ENCODE measurements at regions not wholly inside any gene's neighbourhood (a gene's known extent, or its start where the extent isn't known, plus 50 kb on each side); places are given as distances from the start of the nearest gene placed in this dataset.
A peak's percentile ranks its signal among the peaks of the same experiment; 100 is the strongest.
"Not testable (repeated sequence)": the region's sequence is repeated elsewhere in the genome, so short reads cannot be mapped to it uniquely, and the experiment has no call there.

DNA sequence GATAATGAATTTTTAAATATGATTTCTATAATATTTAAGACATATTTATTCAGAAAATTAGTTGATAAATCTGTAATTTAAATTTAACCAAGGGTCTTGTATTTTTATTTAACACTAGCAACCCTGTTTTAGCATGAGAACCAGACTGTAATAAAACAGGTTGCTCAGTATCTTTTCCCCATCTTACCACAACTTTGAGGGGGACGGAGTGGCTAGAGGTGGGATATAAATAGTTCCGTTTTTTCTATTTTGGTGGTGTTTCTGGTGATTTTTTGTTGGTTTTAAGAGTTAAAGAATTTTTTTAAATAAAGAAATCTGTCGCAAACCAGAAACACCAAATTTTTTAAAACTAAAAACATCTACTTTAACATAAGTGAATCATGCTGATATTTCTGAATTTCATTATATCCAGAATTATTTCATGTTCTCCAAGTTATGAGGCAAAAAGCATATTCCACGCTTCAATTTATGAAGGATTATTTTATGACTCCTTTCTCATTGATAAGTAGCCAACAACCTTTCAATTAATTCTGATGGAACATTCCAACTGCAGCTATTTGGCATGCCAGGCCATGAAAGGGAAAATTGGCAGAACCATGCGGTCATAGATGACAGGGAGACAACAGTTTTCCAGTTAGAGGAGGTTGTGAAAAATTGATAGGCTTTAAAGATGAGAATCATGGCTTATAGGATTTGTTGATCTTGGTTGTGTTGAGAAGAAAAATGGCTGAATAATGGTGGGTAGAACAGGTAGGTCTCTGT is 151.9 kb upstream of the CARMIL1 start:
- DNase-seq, result no peak

DNA sequence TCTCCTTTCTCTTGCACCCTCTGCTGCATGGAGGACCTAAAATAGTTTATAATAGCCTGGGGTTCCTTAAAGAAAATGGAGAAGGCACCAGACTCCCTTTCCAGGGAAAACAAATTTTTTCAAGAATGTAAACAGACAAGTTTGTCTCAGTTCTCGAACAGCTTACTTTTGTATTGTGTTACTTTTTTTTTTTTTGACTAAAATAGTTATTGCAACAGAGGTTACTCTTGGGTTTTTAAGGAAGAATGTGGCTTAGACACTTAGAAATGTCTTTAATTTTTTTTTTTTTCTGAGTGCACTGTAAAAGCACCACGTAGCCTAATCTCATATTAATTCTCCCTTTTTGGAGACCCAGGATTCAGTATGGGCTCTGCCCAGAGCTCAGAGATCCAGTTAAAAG is 148.7 kb upstream of the CARMIL1 start:
- DNase-seq, result no peak

- DNase-seq, result no peak
Observed at GRCh38 chr6:25132934-25133333, 146.2 kb upstream of the CARMIL1 start.

DNA sequence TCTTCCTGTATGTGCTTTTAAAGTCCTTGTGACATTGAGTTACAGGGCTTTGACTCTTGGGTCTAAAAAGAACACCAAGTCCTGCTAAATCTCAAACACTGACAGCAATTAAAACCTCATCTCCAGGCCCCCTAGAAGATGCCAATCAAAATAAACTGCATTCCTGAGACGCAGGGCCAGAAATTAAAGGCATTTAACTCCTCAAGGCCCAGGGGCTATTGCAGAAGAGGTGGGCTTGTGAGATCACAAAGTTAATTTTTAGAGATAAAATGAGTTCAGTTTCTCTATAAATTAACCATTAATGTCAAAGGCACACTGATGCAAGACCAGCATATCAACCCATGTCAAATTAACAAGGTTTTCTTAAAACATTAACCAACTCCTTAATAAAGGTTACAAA is 145.6 kb upstream of the CARMIL1 start:
- no peak for DNase-seq

- DNase-seq, result no peak
Observed at GRCh38 chr6:25136854-25137253, 142.3 kb upstream of the CARMIL1 start.

DNA sequence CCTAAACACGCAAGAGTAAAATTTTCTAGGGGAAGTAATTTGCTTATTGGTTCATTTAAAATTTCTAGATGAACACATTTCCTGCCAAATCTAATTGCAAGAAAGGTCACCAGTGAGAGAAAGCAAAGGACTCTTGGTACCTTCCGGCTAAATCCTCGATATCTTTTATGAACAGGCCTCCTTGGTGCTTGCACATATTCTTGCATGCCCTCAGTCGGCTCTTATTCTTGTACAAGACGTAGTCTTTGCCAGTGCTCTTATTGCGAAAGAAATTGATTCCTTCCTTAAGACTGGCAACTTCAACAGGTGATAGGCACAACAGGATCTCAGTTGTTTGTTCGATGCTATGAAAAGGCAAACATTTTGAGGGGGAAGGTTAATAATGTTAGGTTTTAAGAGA is 141.7 kb upstream of the CARMIL1 start:
- no peak for DNase-seq

DNA sequence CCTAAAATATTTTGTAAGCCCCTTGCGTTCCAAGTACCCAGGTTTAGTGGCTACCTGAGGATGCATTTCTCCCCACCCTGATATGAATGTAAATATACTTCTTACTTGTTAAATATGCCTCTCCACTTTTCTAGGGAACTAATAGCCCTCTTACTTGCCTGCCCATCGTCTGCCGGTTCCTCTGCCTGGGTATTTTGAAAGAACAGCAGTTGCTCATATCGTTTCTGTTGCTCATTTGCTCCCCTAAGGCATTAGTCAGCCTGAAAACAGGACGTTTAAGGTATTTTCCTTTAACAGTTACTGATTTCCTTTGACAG is 141.3 kb upstream of the CARMIL1 start:
- peak; percentile 60 for DNase-seq

- peak; percentile 59 for DNase-seq
Observed at GRCh38 chr6:25138233-25138933, 140.8 kb upstream of the CARMIL1 start.

DNA sequence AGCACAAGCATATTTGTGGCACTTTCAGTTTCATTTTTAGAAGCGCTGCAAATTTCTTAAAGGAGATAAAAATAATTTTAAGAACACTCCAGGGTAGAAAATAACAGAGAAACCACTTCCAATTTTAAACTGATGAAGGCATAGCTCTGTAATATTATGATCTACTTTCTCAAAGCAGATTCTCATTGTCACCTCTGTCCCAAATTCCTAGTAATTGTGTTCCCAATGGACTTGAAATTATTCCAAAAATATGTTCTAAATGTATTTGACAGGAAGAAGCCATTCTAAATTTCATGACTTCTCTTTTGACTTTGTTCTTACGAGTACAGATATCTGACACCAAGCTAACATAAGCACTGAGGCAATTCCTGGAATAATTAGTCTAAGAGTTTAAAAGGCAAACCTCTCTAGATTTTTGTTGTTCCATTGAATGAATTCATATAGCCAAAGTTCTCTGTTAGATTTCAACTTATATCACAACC is 140.2 kb upstream of the CARMIL1 start:
- DNase-seq, result no peak

GRCh38 chr6:25139608-25140007 is 139.6 kb upstream of the CARMIL1 start:
- not testable (repeated sequence) for DNase-seq

GRCh38 chr6:25142506-25142905 is 136.7 kb upstream of the CARMIL1 start:
- no peak for DNase-seq

- no peak for DNase-seq
Observed at GRCh38 chr6:25144919-25145318, 134.3 kb upstream of the CARMIL1 start.

- DNase-seq, result no peak
Observed at GRCh38 chr6:25147223-25147622, 132.0 kb upstream of the CARMIL1 start.

DNA sequence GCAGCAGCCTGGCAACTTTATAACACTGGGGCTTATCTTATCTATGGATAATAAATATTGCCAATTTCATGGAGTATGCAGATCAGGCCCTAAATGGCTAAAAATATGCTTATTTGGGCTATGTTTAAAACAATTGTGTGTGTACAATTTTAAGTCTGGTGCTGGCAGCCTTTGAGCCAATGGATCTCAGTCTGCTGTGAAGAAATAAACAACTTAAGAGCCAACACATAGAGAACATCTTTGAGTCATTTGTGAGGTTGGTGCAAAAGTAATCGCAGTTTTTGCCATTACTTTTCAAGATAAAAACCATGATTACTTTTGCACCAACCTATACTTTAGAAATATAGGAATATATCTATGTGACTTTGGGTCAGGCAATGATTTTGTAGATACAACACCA is 129.1 kb upstream of the CARMIL1 start:
- no peak for DNase-seq

DNA sequence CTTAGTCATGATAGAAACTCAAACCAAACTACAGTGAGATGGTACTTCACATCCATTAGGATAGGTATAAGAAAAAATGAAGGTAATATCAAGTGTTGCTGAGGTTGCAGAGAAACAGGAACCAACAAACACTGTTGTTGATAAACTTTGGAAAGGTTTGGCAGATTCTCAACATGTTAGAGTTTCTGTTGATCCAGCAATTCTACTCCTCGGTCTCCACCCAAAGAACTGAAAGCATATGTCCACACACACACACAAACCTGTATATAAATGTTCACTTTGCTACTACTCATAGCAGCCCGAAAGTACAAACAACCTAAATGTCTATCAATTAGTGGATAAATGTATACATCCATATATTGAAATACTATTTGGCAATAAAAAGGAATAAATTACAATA is 128.3 kb upstream of the CARMIL1 start:
- DNase-seq, result no peak

- DNase-seq, result no peak
Observed at GRCh38 chr6:25153079-25153478, 126.1 kb upstream of the CARMIL1 start.

DNA sequence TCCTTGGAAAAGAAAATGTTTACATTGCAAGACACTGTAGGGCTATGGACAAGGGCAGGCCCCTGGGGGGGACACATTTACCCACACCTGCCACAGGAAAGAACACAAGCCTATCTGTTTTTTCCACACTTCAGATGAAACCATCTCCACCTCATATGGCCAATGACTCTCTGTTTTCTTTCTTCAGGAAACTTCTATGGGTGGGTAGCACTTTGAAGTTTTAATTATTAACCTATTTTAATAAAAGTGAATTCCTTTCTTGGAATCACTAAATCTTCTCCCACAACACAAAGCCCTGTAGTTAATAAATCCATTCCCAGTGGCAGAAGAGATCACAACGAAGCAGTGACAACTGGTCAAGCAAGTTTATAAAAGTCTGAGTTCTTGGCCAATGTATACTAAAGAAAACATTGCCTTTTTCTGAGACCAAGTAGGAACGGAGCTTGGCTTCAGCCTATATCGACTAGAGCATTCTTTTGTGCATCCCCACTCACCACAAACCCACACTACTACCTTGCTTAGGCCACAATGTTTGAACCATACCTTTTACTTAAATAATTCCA is 125.1 kb upstream of the CARMIL1 start:
- no peak for DNase-seq

DNA sequence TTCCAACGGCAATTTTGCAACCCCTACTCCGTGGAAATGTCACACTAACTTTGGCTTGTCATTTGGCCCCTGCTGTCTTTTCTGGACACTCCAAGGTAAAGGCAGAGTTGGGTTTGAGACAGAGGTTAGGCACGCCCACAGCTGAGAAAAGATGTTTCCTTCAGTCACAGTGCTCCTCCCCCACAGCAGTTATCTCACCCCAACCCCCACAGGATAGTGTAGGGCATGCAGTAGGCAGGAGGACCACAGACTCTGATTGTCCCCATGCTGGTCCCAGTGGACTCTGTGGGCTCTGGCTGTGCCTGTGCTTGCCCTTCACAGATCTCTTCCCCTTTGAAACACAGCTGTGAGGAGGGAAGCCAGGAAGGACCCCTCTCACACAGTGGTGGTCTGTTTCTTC is 124.0 kb upstream of the CARMIL1 start:
- DNase-seq, result no peak

DNA sequence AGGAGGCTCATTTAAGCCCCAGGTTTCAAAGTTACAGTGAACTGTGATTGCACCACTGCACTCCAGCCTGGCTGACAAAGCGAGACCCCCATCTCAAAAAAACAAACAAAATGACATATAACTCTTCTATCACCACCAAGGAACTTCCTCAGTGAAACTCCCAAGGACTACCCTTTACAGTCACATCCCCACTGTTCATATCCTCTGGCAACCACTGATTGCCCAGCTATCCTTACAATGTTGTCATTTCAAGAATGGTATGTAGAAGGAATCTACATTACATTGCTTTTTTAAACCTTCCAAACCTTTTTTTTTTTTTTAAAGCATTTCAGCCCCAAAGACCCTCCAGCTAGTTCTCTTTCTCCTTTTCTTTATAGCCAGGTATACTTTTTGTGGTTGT is 123.1 kb upstream of the CARMIL1 start:
- no peak for DNase-seq

DNA sequence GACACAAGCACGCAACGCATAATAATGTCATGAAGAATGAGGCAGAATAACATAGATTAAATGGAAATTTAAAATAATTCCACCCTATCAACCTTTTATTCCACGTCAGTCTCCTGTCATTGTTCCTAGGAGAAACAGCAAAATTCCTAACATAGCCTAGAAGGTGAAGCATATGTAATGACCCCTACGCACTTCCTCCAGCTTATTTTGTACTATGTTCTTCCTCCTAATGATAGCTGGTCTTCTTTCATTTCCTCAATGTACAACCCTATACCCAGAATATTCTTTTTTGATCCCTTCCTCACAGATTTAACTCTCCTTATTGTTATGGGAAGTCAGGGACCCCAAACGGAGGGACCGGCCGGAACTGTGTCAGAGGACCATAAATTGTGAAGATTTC is 122.0 kb upstream of the CARMIL1 start:
- no peak for DNase-seq

- DNase-seq, result no peak
Observed at GRCh38 chr6:25157842-25158241, 121.3 kb upstream of the CARMIL1 start.

DNA sequence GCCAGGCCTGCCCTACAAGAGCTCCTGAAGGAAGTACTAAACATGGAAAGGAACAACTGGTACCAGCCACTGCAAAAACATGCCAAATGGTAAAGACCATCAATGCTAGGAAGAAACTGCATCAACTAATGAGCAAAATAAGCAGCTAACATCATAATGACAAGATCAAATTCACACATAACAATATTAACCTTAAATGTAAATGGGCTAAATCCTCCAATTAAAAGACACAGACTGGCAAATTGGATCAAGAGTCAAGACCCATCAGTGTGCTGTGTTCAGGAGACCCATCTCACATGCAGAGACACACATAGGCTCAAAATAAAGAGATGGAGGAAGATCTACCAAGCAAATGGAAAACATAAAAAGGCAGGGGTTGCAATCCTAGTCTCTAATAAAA is 119.0 kb upstream of the CARMIL1 start:
- not testable (repeated sequence) for DNase-seq

- no peak for DNase-seq
Observed at GRCh38 chr6:25165177-25165576, 114.0 kb upstream of the CARMIL1 start.

GRCh38 chr6:25165800-25166199 is 113.4 kb upstream of the CARMIL1 start:
- DNase-seq, result no peak

Measured in activated naive CD4-positive, alpha-beta T cell treated with anti-CD3 and anti-CD28 coated beads, Interleukin-2, amount 50 U/mL, for 16 hours (primary cell).